HUES6 (cell line): ENCODE measurements at regions not wholly inside any gene's neighbourhood (a gene's known extent, or its start where the extent isn't known, plus 50 kb on each side); places are given as distances from the start of the nearest gene placed in this dataset.

Experiments
- H3K27ac ChIP-seq: 2 replicates; pipeline ENCODE4 v1.7.0; 2013; ENCODE audit warnings: low read depth, mild to moderate bottlenecking, low read length, inconsistent platforms
- H3K27me3 ChIP-seq: 2 replicates; pipeline ENCODE4 v1.6.1; 2013; ENCODE audit warnings: low read length; ENCODE audit not compliant: control insufficient read depth, insufficient read depth
- H3K36me3 ChIP-seq: 2 replicates; pipeline ENCODE4 v1.6.1; 2013; ENCODE audit warnings: low read length; ENCODE audit not compliant: control insufficient read depth, insufficient read depth
- H3K4me1 ChIP-seq: 2 replicates; pipeline ENCODE4 v1.6.1; 2013; ENCODE audit warnings: low read length; ENCODE audit not compliant: control insufficient read depth, insufficient read depth
- H3K4me3 ChIP-seq: 2 replicates; pipeline ENCODE4 v1.5.1; 2013; ENCODE audit warnings: low read depth, low read length
- H3K9ac ChIP-seq: one replicate; pipeline ENCODE4 v1.6.1; 2013; ENCODE audit warnings: mild to moderate bottlenecking, low read length
- H3K9me3 ChIP-seq: 2 replicates; pipeline ENCODE4 v1.6.1; 2013; ENCODE audit warnings: low read depth, low read length; ENCODE audit not compliant: control insufficient read depth, insufficient read depth

- H3K36me3 ChIP-seq = no peaks in the 10 kb centered on the region
- H3K27me3 ChIP-seq = no peaks in the 10 kb centered on the region
- H3K9me3 ChIP-seq = no peaks in the 10 kb centered on the region
- no peak overlapping the region for H3K9ac ChIP-seq
- H3K27ac ChIP-seq = no peak overlapping the region
- H3K4me1 ChIP-seq = peaks cover 23% of the 10 kb centered on the region
- H3K4me3 ChIP-seq = no peak overlapping the region
Measured at GRCh38 chr1:222106377-222106776, 364.5 kb upstream of the DUSP10 start.

GRCh38 chr1:222105861-222106260, 364.0 kb upstream of the DUSP10 start:
- no peak overlapping the region for H3K9ac ChIP-seq
- H3K9me3 ChIP-seq = no peaks in the 10 kb centered on the region
- no peaks in the 10 kb centered on the region for H3K36me3 ChIP-seq
- H3K4me3 ChIP-seq = no peak overlapping the region
- no peak overlapping the region for H3K27ac ChIP-seq
- H3K27me3 ChIP-seq = no peaks in the 10 kb centered on the region
- peaks cover 26% of the 10 kb centered on the region for H3K4me1 ChIP-seq

GRCh38 chr1:222105393-222105737, 363.5 kb upstream of the DUSP10 start:
- no peaks in the 10 kb centered on the region for H3K36me3 ChIP-seq
- peaks cover 30% of the 10 kb centered on the region for H3K4me1 ChIP-seq
- H3K4me3 ChIP-seq = no peak overlapping the region
- no peaks in the 10 kb centered on the region for H3K27me3 ChIP-seq
- no peak overlapping the region for H3K27ac ChIP-seq
- no peaks in the 10 kb centered on the region for H3K9me3 ChIP-seq
- H3K9ac ChIP-seq = no peak overlapping the region

- H3K27ac ChIP-seq = no peak overlapping the region
- H3K9ac ChIP-seq = no peak overlapping the region
- no peaks in the 10 kb centered on the region for H3K27me3 ChIP-seq
- H3K9me3 ChIP-seq = no peaks in the 10 kb centered on the region
- H3K4me3 ChIP-seq = no peak overlapping the region
- H3K4me1 ChIP-seq = peaks cover 36% of the 10 kb centered on the region
- no peaks in the 10 kb centered on the region for H3K36me3 ChIP-seq
Measured at GRCh38 chr1:222104694-222105392, 363.0 kb upstream of the DUSP10 start.

GRCh38 chr1:222104097-222104496, 362.2 kb upstream of the DUSP10 start:
- H3K9ac ChIP-seq = no peak overlapping the region
- H3K36me3 ChIP-seq = no peaks in the 10 kb centered on the region
- H3K4me1 ChIP-seq = peaks cover 43% of the 10 kb centered on the region
- no peaks in the 10 kb centered on the region for H3K9me3 ChIP-seq
- no peak overlapping the region for H3K27ac ChIP-seq
- H3K4me3 ChIP-seq = no peak overlapping the region
- no peaks in the 10 kb centered on the region for H3K27me3 ChIP-seq

GRCh38 chr1:222099746-222100145, 357.9 kb upstream of the DUSP10 start:
- Histone ChIP-seq H3K9ac (no peak overlapping the region), H3K27ac (no peak overlapping the region), H3K4me1 (peaks cover 32% of the 10 kb centered on the region), H3K36me3 (no peaks in the 10 kb centered on the region), H3K4me3 (no peak overlapping the region), H3K9me3 (no peaks in the 10 kb centered on the region), H3K27me3 (no peaks in the 10 kb centered on the region)

- no peaks in the 10 kb centered on the region for H3K9me3 ChIP-seq
- no peaks in the 10 kb centered on the region for H3K27me3 ChIP-seq
- peaks cover 32% of the 10 kb centered on the region for H3K4me1 ChIP-seq
- H3K4me3 ChIP-seq = no peak overlapping the region
- H3K36me3 ChIP-seq = no peaks in the 10 kb centered on the region
- no peak overlapping the region for H3K9ac ChIP-seq
- H3K27ac ChIP-seq = no peak overlapping the region
Measured at GRCh38 chr1:222098404-222098803, 356.5 kb upstream of the DUSP10 start.

GRCh38 chr1:222097588-222097987, 355.7 kb upstream of the DUSP10 start:
- H3K36me3 ChIP-seq = no peaks in the 10 kb centered on the region
- H3K4me1 ChIP-seq = peaks cover 32% of the 10 kb centered on the region
- H3K27ac ChIP-seq = no peak overlapping the region
- H3K27me3 ChIP-seq = no peaks in the 10 kb centered on the region
- no peak overlapping the region for H3K9ac ChIP-seq
- no peaks in the 10 kb centered on the region for H3K9me3 ChIP-seq
- no peak overlapping the region for H3K4me3 ChIP-seq

- no peak overlapping the region for H3K27ac ChIP-seq
- no peaks in the 10 kb centered on the region for H3K27me3 ChIP-seq
- no peaks in the 10 kb centered on the region for H3K9me3 ChIP-seq
- no peaks in the 10 kb centered on the region for H3K36me3 ChIP-seq
- H3K9ac ChIP-seq = no peak overlapping the region
- no peak overlapping the region for H3K4me3 ChIP-seq
- peaks cover 32% of the 10 kb centered on the region for H3K4me1 ChIP-seq
Measured at GRCh38 chr1:222096883-222097282, 355.0 kb upstream of the DUSP10 start.

- H3K27me3 ChIP-seq = no peaks in the 10 kb centered on the region
- no peak overlapping the region for H3K4me3 ChIP-seq
- H3K4me1 ChIP-seq = peaks cover 32% of the 10 kb centered on the region
- H3K9me3 ChIP-seq = no peaks in the 10 kb centered on the region
- no peak overlapping the region for H3K27ac ChIP-seq
- no peaks in the 10 kb centered on the region for H3K36me3 ChIP-seq
- H3K9ac ChIP-seq = no peak overlapping the region
Measured at GRCh38 chr1:222096476-222096772, 354.5 kb upstream of the DUSP10 start.

- Histone ChIP-seq H3K36me3 (no peaks in the 10 kb centered on the region), H3K4me1 (peaks cover 29% of the 10 kb centered on the region), H3K4me3 (no peak overlapping the region), H3K9ac (no peak overlapping the region), H3K27me3 (no peaks in the 10 kb centered on the region), H3K27ac (no peak overlapping the region), H3K9me3 (no peaks in the 10 kb centered on the region)
Measured at GRCh38 chr1:222095606-222096475, 354.0 kb upstream of the DUSP10 start.
